NCI-H2227 (cell line): ENCODE measurements at regions not wholly inside any gene's neighbourhood (a gene's known extent, or its start where the extent isn't known, plus 50 kb on each side); places are given as distances from the start of the nearest gene placed in this dataset.
"Not testable (repeated sequence)": the region's sequence is repeated elsewhere in the genome, so short reads cannot be mapped to it uniquely, and the experiment has no call there.

Experiments
- DNase-seq: peaks from one replicate; lab custom pipeline; 2025; ENCODE audit not compliant: unreplicated experiment; lab: John Stamatoyannopoulos, UW

- no peak for DNase-seq
Measured at GRCh38 chr2:36235882-36236281, 119.7 kb upstream of the CRIM1 start.

GRCh38 chr2:36235426-36235825 lies 120.2 kb upstream of the CRIM1 start:
- no peak for DNase-seq

GRCh38 chr2:36223259-36223658 lies 132.3 kb upstream of the CRIM1 start:
- DNase-seq: no peak

GRCh38 chr2:36222485-36222884 lies 133.1 kb upstream of the CRIM1 start:
- DNase-seq: no peak

- no peak for DNase-seq
Measured at GRCh38 chr2:36214691-36215090, 140.9 kb upstream of the CRIM1 start.

- DNase-seq: no peak
Measured at GRCh38 chr2:36203366-36203765, 152.2 kb upstream of the CRIM1 start.

GRCh38 chr2:36197181-36197971 lies 158.2 kb upstream of the CRIM1 start:
- no peak for DNase-seq

GRCh38 chr2:36193680-36194079 lies 161.9 kb upstream of the CRIM1 start:
- no peak for DNase-seq

GRCh38 chr2:36192983-36193382 lies 162.6 kb upstream of the CRIM1 start:
- DNase-seq: no peak

GRCh38 chr2:36190097-36190496 lies 165.5 kb upstream of the CRIM1 start:
- DNase-seq: no peak

- no peak for DNase-seq
Measured at GRCh38 chr2:36185624-36186023, 170.0 kb upstream of the CRIM1 start.

GRCh38 chr2:36184848-36185247 lies 170.7 kb upstream of the CRIM1 start:
- no peak for DNase-seq

- DNase-seq: not testable (repeated sequence)
Measured at GRCh38 chr2:36180789-36181482, 174.6 kb upstream of the CRIM1 start.

- not testable (repeated sequence) for DNase-seq
Measured at GRCh38 chr2:36180293-36180692, 175.3 kb upstream of the CRIM1 start.

- not testable (repeated sequence) for DNase-seq
Measured at GRCh38 chr2:36179668-36180269, 175.8 kb upstream of the CRIM1 start.

GRCh38 chr2:36178384-36178783 lies 177.2 kb upstream of the CRIM1 start:
- DNase-seq: no peak

GRCh38 chr2:36177282-36177681 lies 178.3 kb upstream of the CRIM1 start:
- DNase-seq: no peak

GRCh38 chr2:36174920-36175319 lies 180.7 kb upstream of the CRIM1 start:
- no peak for DNase-seq

- DNase-seq: no peak
Measured at GRCh38 chr2:36173760-36174404, 181.7 kb upstream of the CRIM1 start.

GRCh38 chr2:36172824-36173223 lies 182.8 kb upstream of the CRIM1 start:
- peak; percentile 39 for DNase-seq

- DNase-seq: no peak
Measured at GRCh38 chr2:36170805-36171204, 184.8 kb upstream of the CRIM1 start.

- no peak for DNase-seq
Measured at GRCh38 chr2:36169843-36170242, 185.7 kb upstream of the CRIM1 start.
